Muscle layer of colon (tissue), 2 donors: ENCODE measurements at regions not wholly inside any gene's neighbourhood (a gene's known extent, or its start where the extent isn't known, plus 50 kb on each side); places are given as distances from the start of the nearest gene placed in this dataset.

Experiments
- H3K27ac ChIP-seq: one replicate; pipeline ENCODE4 v1.7.0; 2013; ENCODE audit warnings: low read depth, mild to moderate bottlenecking, low read length, moderate library complexity
- H3K27me3 ChIP-seq, 2 donors: one replicate each; pipeline ENCODE4 v1.7.0; 2013; ENCODE audit warnings: low read length in 2 of 2, mild to moderate bottlenecking in 2 of 2; ENCODE audit not compliant: insufficient read depth in 2 of 2, control insufficient read depth in 1 of 2
- H3K36me3 ChIP-seq: one replicate; pipeline ENCODE4 v1.7.0; 2013; ENCODE audit warnings: mild to moderate bottlenecking, low read length; ENCODE audit not compliant: insufficient read depth
- H3K4me1 ChIP-seq: one replicate; pipeline ENCODE4 v1.7.0; 2013; ENCODE audit warnings: mild to moderate bottlenecking, low read length; ENCODE audit not compliant: insufficient read depth
- H3K4me3 ChIP-seq, 2 donors: one replicate each; pipeline ENCODE4 v1.7.0; 2013; ENCODE audit warnings: low read length in 2 of 2, low read depth in 1 of 2, mild to moderate bottlenecking in 1 of 2, moderate library complexity in 1 of 2
- H3K9ac ChIP-seq: one replicate; pipeline ENCODE4 v1.7.0; 2013; ENCODE audit warnings: low read length
- H3K9me3 ChIP-seq: one replicate; pipeline ENCODE4 v1.7.0; 2013; ENCODE audit warnings: mild to moderate bottlenecking, low read length
- donor health status: abdominal sarcoma.
- donor health status: Adenocarcinoma of cecum.

- Histone ChIP-seq H3K9me3 (no peaks in the 10 kb centered on the region), H3K4me3 (no peak overlapping the region), H3K4me1 (peaks cover 5% of the 10 kb centered on the region), H3K27me3 (no peaks in the 10 kb centered on the region), H3K27ac (no peak overlapping the region), H3K9ac (no peak overlapping the region), H3K36me3 (no peaks in the 10 kb centered on the region)
Measured at GRCh38 chr4:185914583-185915199, 102.7 kb upstream of the SORBS2 start.

DNA sequence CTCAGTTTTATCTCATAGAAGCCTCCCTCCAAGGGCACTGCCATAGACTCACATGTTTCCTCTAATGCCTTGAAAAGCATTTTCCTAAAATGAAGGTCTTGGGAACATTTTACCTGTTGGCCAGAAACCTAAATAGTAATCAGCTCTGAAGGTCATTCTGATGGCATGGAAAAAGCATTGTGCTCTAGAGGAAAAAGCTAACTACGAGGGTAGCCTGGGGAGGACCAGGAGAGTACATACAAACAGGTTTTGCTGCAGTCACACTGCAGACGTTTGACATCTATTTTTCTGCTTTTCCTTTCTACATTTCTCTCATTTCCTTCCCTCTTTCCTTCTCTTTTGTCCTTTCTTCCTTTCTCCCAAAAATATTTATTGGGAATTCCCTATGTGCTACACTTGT is 103.3 kb upstream of the SORBS2 start:
- Histone ChIP-seq H3K27ac (no peak overlapping the region), H3K27me3 (no peaks in the 10 kb centered on the region), H3K4me3 (no peak overlapping the region), H3K4me1 (peaks cover 5% of the 10 kb centered on the region), H3K9ac (no peak overlapping the region), H3K9me3 (no peaks in the 10 kb centered on the region), H3K36me3 (no peaks in the 10 kb centered on the region)

DNA sequence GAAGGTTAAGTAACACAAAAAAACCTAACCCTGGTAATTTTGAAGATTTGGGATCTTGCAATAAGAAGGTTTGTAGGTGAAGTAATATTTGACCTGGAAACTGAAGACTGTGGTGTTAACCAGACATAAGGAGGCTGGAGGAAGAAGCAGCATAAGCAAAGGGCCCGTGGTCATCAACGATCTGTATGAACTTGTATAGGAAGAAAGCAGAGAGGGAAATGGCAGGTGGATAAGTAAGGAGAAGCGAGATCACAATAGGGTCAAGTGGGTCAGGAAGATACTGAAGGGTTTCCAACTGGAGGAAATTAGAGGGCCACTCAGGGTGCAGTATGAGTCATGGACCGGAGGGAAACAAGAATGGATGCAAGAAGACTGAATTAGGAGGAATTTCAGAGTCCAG is 103.8 kb upstream of the SORBS2 start:
- no peak overlapping the region for H3K4me3 ChIP-seq
- H3K4me1 ChIP-seq = peaks cover 5% of the 10 kb centered on the region
- no peaks in the 10 kb centered on the region for H3K36me3 ChIP-seq
- H3K27me3 ChIP-seq = no peaks in the 10 kb centered on the region
- H3K27ac ChIP-seq = no peak overlapping the region
- no peaks in the 10 kb centered on the region for H3K9me3 ChIP-seq
- H3K9ac ChIP-seq = no peak overlapping the region

DNA sequence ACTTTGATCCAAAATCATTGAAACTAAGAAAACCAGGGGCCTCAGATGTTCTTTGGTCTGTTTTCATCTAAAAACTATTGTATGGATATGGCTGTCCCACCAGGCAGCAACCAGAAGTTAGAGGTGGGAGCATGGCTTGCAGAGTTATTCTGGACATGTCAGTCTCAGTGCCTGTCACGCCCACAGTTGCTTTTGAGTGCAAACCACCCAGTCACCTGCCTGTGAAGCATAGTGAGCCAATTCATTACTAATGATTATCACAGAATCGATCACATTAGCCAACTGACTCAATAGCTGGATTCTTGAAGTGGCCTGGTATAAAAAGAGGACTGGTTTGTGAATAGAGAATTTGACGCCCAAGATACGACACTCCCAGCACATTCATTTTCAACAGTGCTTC is 104.2 kb upstream of the SORBS2 start:
- H3K9ac ChIP-seq = no peak overlapping the region
- peaks cover 5% of the 10 kb centered on the region for H3K4me1 ChIP-seq
- no peaks in the 10 kb centered on the region for H3K36me3 ChIP-seq
- H3K9me3 ChIP-seq = no peaks in the 10 kb centered on the region
- no peak overlapping the region for H3K4me3 ChIP-seq
- no peak overlapping the region for H3K27ac ChIP-seq
- no peaks in the 10 kb centered on the region for H3K27me3 ChIP-seq

DNA sequence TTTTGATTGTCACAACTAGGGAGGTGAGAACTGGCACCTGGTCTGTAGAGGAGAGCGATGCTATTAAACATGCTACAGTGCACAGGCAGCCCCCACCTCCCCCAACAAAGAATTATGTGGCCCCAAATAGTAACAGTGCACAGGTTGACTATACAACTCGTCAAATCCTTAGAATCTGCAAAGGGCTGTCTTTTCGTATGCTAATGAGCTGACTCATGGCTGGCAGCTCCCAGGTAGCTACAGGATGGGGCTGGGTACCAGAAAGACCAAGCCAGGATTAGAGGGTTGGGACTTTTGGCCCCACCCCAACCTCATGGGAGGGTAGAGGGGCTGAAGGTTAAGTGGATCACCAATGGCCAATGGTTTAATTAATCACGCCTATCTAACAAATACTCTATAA is 104.7 kb upstream of the SORBS2 start:
- Histone ChIP-seq H3K27ac (no peak overlapping the region), H3K27me3 (no peaks in the 10 kb centered on the region), H3K9me3 (no peaks in the 10 kb centered on the region), H3K4me1 (peaks cover 5% of the 10 kb centered on the region), H3K36me3 (no peaks in the 10 kb centered on the region), H3K4me3 (no peak overlapping the region), H3K9ac (no peak overlapping the region)

DNA sequence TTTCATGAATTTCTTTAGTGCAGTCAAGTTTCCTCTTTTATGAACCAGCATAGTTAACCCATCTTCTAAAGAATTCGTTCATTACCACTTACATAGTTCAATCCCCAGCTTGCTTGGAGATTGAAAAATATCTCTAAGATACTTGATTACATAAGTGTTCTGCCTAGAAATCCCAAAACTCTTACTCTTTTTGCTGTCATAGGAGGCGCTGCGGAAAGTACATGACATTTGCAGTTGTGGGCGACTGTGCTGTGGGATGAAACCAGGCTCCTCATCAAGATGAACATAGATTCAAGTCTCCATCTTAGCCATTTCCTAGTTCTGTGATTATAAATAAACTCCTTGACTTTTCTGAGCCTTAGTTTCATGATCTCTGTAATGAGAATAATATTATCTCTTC is 107.1 kb upstream of the SORBS2 start:
- Histone ChIP-seq H3K36me3 (no peaks in the 10 kb centered on the region), H3K4me1 (no peaks in the 10 kb centered on the region), H3K27ac (no peak overlapping the region), H3K27me3 (no peaks in the 10 kb centered on the region), H3K9ac (no peak overlapping the region), H3K9me3 (no peaks in the 10 kb centered on the region), H3K4me3 (no peak overlapping the region)

DNA sequence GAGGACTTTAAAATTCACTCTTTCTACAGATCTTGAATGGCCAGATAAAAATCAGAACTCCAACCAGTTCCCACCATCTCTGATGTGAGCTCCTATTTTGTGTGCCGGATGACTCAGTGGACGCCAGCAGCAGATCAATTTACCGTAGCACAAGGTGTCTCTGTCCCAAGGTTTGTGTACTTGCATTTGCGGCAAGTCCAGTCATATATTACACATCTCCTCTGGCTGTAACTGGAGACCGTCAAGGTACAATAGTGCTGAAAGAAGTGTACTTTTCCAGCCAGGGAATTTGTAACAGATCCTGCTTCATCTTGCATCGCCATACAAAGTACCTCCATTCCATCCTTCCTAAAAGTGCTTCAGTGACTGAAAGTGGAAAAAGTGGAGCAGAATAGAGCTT is 108.2 kb upstream of the SORBS2 start:
- Histone ChIP-seq H3K27ac (no peak overlapping the region), H3K27me3 (no peaks in the 10 kb centered on the region), H3K9me3 (no peaks in the 10 kb centered on the region)

DNA sequence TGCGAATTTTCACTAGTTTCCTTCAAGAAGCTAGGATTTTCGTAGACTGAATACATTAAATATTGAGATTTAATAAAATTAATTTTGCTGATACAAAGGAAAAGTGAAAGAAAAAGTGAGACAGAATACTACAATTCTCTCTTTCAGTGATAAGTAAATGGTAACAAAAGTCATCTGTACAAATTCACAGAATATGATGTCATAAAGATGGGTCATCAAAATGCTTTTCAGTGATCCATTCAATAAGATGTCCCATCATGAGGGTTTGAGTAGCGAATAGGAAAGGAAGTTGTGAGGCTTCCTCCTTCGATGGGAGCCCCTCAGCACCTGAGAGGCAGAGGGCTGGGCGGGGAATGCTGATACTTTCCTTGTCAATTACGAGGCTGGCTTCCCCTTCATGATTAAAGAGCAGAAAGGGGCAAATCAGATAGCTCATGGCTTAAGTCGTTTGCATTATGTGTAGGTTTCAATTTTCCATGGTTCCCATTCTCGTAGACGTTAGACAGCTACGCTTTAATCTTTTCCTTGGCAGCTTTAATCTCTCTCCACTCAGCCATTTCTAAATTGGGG is 108.8 kb upstream of the SORBS2 start:
- H3K9ac ChIP-seq = no peak overlapping the region
- H3K27me3 ChIP-seq = no peaks in the 10 kb centered on the region
- H3K4me1 ChIP-seq = no peaks in the 10 kb centered on the region
- no peak overlapping the region for H3K27ac ChIP-seq
- H3K4me3 ChIP-seq = no peak overlapping the region
- no peaks in the 10 kb centered on the region for H3K36me3 ChIP-seq
- H3K9me3 ChIP-seq = no peaks in the 10 kb centered on the region

More for the DNA sequence above, 108.2 kb upstream of the SORBS2 start:
- Histone ChIP-seq H3K4me3 (no peak overlapping the region), H3K4me1 (no peaks in the 10 kb centered on the region), H3K9ac (no peak overlapping the region), H3K36me3 (no peaks in the 10 kb centered on the region)

DNA sequence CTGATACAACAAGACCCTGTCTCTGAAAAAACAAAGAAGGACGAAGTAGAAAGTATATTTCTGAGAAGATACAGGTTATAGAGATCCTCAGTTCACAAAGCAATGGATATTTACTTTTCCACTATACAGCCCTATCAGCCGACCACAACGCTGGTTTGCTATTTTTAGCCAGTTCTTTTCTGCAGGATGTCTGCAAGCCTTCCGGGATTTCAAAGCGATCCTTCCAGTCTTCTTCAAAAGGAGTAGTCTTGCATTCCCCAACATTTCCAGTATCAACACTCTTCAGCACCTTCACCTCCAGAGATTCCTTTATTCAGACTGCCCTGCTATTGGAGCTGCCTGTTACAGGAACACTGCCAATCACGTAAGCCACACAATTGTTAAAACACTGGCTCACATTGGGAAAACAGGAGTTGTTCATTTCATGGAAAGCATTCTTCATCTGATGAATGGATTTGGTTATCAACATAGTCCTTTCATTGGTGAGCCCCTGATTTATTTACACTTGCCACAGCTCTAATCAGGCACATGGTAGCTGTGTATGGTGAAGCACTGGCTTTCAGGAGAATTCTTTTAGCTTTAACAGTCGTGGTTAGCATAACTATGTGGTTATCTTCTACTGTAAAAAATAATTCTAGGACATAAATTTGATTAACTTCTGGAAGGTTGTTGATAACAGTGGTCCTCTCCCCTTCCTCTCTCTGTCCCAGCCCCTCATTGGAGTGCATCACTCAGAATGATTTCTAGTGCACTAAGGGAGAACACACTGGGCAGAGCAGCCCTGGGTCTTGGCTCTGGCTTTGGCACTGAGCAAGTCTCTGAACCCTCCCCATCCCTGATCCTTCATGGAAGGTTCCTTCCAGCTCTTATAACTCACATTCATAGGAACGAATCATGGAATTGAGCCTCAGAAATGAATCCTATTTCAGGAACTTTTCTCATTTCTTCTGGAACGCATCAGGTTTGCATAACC is 109.9 kb upstream of the SORBS2 start:
- Histone ChIP-seq H3K36me3 (no peaks in the 10 kb centered on the region), H3K4me1 (no peaks in the 10 kb centered on the region), H3K27me3 (no peaks in the 10 kb centered on the region), H3K27ac (no peak overlapping the region), H3K9me3 (no peaks in the 10 kb centered on the region), H3K4me3 (no peak overlapping the region), H3K9ac (no peak overlapping the region)

GRCh38 chr4:185924458-185925044 is 112.6 kb upstream of the SORBS2 start:
- H3K9ac ChIP-seq = no peak overlapping the region
- no peaks in the 10 kb centered on the region for H3K36me3 ChIP-seq
- no peak overlapping the region for H3K27ac ChIP-seq
- no peaks in the 10 kb centered on the region for H3K27me3 ChIP-seq
- no peaks in the 10 kb centered on the region for H3K9me3 ChIP-seq
- no peak overlapping the region for H3K4me3 ChIP-seq
- H3K4me1 ChIP-seq = no peaks in the 10 kb centered on the region

DNA sequence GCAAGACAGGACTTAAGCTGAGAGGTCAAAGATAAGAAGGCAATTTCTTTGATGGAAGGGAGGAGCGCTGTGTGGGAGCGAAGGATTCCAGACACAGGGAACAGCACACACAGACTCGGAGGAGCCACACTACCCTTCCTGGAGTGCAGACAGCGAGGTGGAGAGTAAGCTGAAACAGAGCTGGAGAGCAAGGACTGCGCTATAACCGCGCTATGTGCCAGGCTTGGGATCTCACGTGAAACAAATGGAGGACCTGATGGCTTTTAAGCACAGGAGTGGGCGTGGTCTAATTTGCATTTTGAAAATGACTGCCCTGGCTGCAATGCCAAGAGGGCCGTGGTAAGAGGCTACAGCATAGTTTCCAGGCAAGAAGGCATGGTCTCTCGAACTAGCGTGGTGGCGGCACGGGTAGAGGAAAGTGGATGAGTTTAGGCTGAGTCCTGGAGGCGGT is 113.9 kb upstream of the SORBS2 start:
- Histone ChIP-seq H3K4me1 (no peaks in the 10 kb centered on the region), H3K9ac (no peak overlapping the region), H3K36me3 (no peaks in the 10 kb centered on the region), H3K27ac (no peak overlapping the region), H3K27me3 (no peaks in the 10 kb centered on the region), H3K9me3 (no peaks in the 10 kb centered on the region), H3K4me3 (no peak overlapping the region)
